DMS 273 (cell line): ENCODE measurements at regions not wholly inside any gene's neighbourhood (a gene's known extent, or its start where the extent isn't known, plus 50 kb on each side); places are given as distances from the start of the nearest gene placed in this dataset.
"Not testable (repeated sequence)": the region's sequence is repeated elsewhere in the genome, so short reads cannot be mapped to it uniquely, and the experiment has no call there.

ENCODE experiments used
- DNase-seq: peaks from one replicate; lab custom pipeline; 2025; ENCODE audit not compliant: unreplicated experiment; lab: John Stamatoyannopoulos, UW

GRCh38 chr2:16395601-16396000 lies 270.0 kb downstream of the CYRIA start:
- no peak for DNase-seq

GRCh38 chr2:16394986-16395550 lies 270.6 kb downstream of the CYRIA start:
- DNase-seq = no peak

- peak; percentile 5 for DNase-seq
Measured at GRCh38 chr2:16394072-16394985, 271.3 kb downstream of the CYRIA start.

- DNase-seq = no peak
Measured at GRCh38 chr2:16393500-16394071, 272.0 kb downstream of the CYRIA start.

GRCh38 chr2:16392647-16393499 lies 272.8 kb downstream of the CYRIA start:
- no peak for DNase-seq

GRCh38 chr2:16391986-16392385 lies 273.6 kb downstream of the CYRIA start:
- DNase-seq = no peak

GRCh38 chr2:16390561-16390960 lies 275.1 kb downstream of the CYRIA start:
- no peak for DNase-seq

GRCh38 chr2:16389611-16390010 lies 276.0 kb downstream of the CYRIA start:
- DNase-seq = no peak

GRCh38 chr2:16388199-16388830 lies 277.3 kb downstream of the CYRIA start:
- not testable (repeated sequence) for DNase-seq

GRCh38 chr2:16387461-16387984 lies 278.1 kb downstream of the CYRIA start:
- DNase-seq = no peak

GRCh38 chr2:16386431-16386830 lies 279.2 kb downstream of the CYRIA start:
- no peak for DNase-seq

- DNase-seq = no peak
Measured at GRCh38 chr2:16386031-16386430, 279.6 kb downstream of the CYRIA start.

GRCh38 chr2:16385341-16385740 lies 280.3 kb downstream of the CYRIA start:
- DNase-seq = no peak

- no peak for DNase-seq
Measured at GRCh38 chr2:16383411-16383810, 282.2 kb downstream of the CYRIA start.

- DNase-seq = no peak
Measured at GRCh38 chr2:16382451-16382850, 283.2 kb downstream of the CYRIA start.

GRCh38 chr2:16381511-16381910 lies 284.1 kb downstream of the CYRIA start:
- no peak for DNase-seq

GRCh38 chr2:16379901-16380300 lies 285.7 kb downstream of the CYRIA start:
- not testable (repeated sequence) for DNase-seq

- DNase-seq = not testable (repeated sequence)
Measured at GRCh38 chr2:16379061-16379460, 286.6 kb downstream of the CYRIA start.

GRCh38 chr2:16378031-16378430 lies 287.6 kb downstream of the CYRIA start:
- DNase-seq = no peak

GRCh38 chr2:16375981-16376380 lies 289.7 kb downstream of the CYRIA start:
- no peak for DNase-seq
